Sciatic nerve (tissue), 2 donors: ENCODE measurements at regions not wholly inside any gene's neighbourhood (a gene's known extent, or its start where the extent isn't known, plus 50 kb on each side); places are given as distances from the start of the nearest gene placed in this dataset.

Experiments used
- ATAC-seq: fragments of 200-7000 bp; cut with Tn5 transposase; one replicate; pipeline ENCODE4 v1.9.1; 2020; ENCODE audit warnings: mild to moderate bottlenecking, moderate library complexity
- DNase-seq: peaks from one replicate; pipeline ENCODE4 v3.0.0-alpha.2; 2020; ENCODE audit warnings: low spot score
- intact Hi-C: fragments of 100-400 bp; cut with DNase I; formaldehyde crosslinking; loops from one replicate; pipeline ENCODE4 v1.14.2; 2022
- donor health status: DM: no; HTN: no; CAD: no.
- donor health status: DM: no; HTN: no; CAD: no.

- intact Hi-C loops, result no loop called here
- no peak for DNase-seq
- no peak for ATAC-seq
Measured at GRCh38 chr12:60101715-60102114, 505.9 kb downstream of the SLC16A7 start.

GRCh38 chr12:60106214-60106613 lies 510.4 kb downstream of the SLC16A7 start:
- no peak for ATAC-seq
- DNase-seq, result no peak
- intact Hi-C loops, result no loop called here

- DNase-seq (no peak), ATAC-seq (no peak)
- intact Hi-C loops, result no loop called here
Measured at GRCh38 chr12:60107992-60108391, 512.2 kb downstream of the SLC16A7 start.

GRCh38 chr12:60112063-60112462 lies 516.2 kb downstream of the SLC16A7 start:
- DNase-seq (no peak), ATAC-seq (no peak)
- intact Hi-C loops, result no loop called here

- intact Hi-C loops, result no loop called here
- ATAC-seq, result no peak
- no peak for DNase-seq
Measured at GRCh38 chr12:60112763-60113162, 516.9 kb downstream of the SLC16A7 start.

GRCh38 chr12:60114169-60114568 lies 518.3 kb downstream of the SLC16A7 start:
- DNase-seq, result no peak
- ATAC-seq, result no peak
- intact Hi-C loops, result no loop called here

GRCh38 chr12:60119327-60119726 lies 523.5 kb downstream of the SLC16A7 start:
- ATAC-seq (no peak), DNase-seq (no peak)
- intact Hi-C loops, result no loop called here

GRCh38 chr12:60120199-60120598 lies 524.4 kb downstream of the SLC16A7 start:
- DNase-seq (no peak), ATAC-seq (no peak)
- intact Hi-C loops, result no loop called here

- DNase-seq (no peak), ATAC-seq (no peak)
- intact Hi-C loops, result no loop called here
Measured at GRCh38 chr12:60123557-60123956, 527.7 kb downstream of the SLC16A7 start.

- DNase-seq, result no peak
- ATAC-seq, result no peak
- intact Hi-C loops, result no loop called here
Measured at GRCh38 chr12:60137513-60137912, 541.7 kb downstream of the SLC16A7 start.

- intact Hi-C loops, result no loop called here
- ATAC-seq (no peak), DNase-seq (no peak)
Measured at GRCh38 chr12:60138526-60138925, 542.7 kb downstream of the SLC16A7 start.

- intact Hi-C loops, result no loop called here
- DNase-seq (no peak), ATAC-seq (no peak)
Measured at GRCh38 chr12:60144395-60144794, 548.6 kb downstream of the SLC16A7 start.

GRCh38 chr12:60148109-60148508 lies 552.3 kb downstream of the SLC16A7 start:
- intact Hi-C loops, result no loop called here
- peak; percentile 36 for ATAC-seq
- DNase-seq, result no peak

GRCh38 chr12:60148831-60149230 lies 553.0 kb downstream of the SLC16A7 start:
- intact Hi-C loops, result no loop called here
- ATAC-seq, result no peak
- DNase-seq, result no peak

- intact Hi-C loops, result no loop called here
- DNase-seq, result no peak
- ATAC-seq, result no peak
Measured at GRCh38 chr12:60152756-60153155, 556.9 kb downstream of the SLC16A7 start.

- ATAC-seq (no peak), DNase-seq (no peak)
- intact Hi-C loops, result no loop called here
Measured at GRCh38 chr12:60159761-60160160, 563.9 kb downstream of the SLC16A7 start.

- DNase-seq (no peak), ATAC-seq (no peak)
- intact Hi-C loops, result no loop called here
Measured at GRCh38 chr12:60162988-60163720, 567.3 kb downstream of the SLC16A7 start.

- no peak for DNase-seq
- intact Hi-C loops, result no loop called here
- no peak for ATAC-seq
Measured at GRCh38 chr12:60165781-60166180, 570.0 kb downstream of the SLC16A7 start.

GRCh38 chr12:60168441-60168840 lies 572.6 kb downstream of the SLC16A7 start:
- no peak for ATAC-seq
- intact Hi-C loops, result no loop called here

GRCh38 chr12:60169904-60170303 lies 574.1 kb downstream of the SLC16A7 start:
- intact Hi-C loops, result no loop called here
- DNase-seq, result no peak
- no peak for ATAC-seq

More at GRCh38 chr12:60168441-60168840, 572.6 kb downstream of the SLC16A7 start:
- no peak for DNase-seq
